ENCODE measurements at regions not wholly inside any gene's neighbourhood (a gene's known extent, or its start where the extent isn't known, plus 50 kb on each side); places are given as distances from the start of the nearest gene placed in this dataset.
A peak's percentile ranks its signal among the peaks of the same experiment; 100 is the strongest.

- H3K27me3 ChIP-seq (ENCODE audit: control insufficient read depth, insufficient read depth, low read length, poor library complexity, severe bottlenecking), result no peaks in the 10 kb centered on the region
- no peak overlapping the region for H3K27ac Mint-ChIP-seq
- no peaks in the 10 kb centered on the region for H3K27me3 Mint-ChIP-seq (ENCODE audit: insufficient read depth)
- no peaks in the 10 kb centered on the region for H3K4me1 Mint-ChIP-seq
- no peaks in the 10 kb centered on the region for H3K36me3 ChIP-seq (ENCODE audit: control insufficient read depth, insufficient read depth, low read length)
- no peaks in the 10 kb centered on the region for H3K4me1 ChIP-seq (ENCODE audit: control insufficient read depth, insufficient read depth, low read length)
- H3K36me3 Mint-ChIP-seq (ENCODE audit: low read depth), result no peaks in the 10 kb centered on the region
- no peak for DNase-seq
- H3K4me3 Mint-ChIP-seq, result no peak overlapping the region
- no peak overlapping the region for H3K4me3 ChIP-seq (ENCODE audit: low read length)
- no peaks in the 10 kb centered on the region for H3K9me3 Mint-ChIP-seq
- no peak for TF ChIP-seq CTCF (conservative IDR thresholded peaks at IDR 0.05)
- H3K27ac ChIP-seq (ENCODE audit: low read depth, low read length), result no peak overlapping the region
- WGBS, 2 experiments (ENCODE audit: insufficient coverage in 1 of 2, insufficient read length in 1 of 2), result 73 to 95% methylated on average over 4 of the region's 5 CpGs
- no peaks in the 10 kb centered on the region for H3K9me3 ChIP-seq (ENCODE audit: control insufficient read depth, low read length)
- H3K9ac ChIP-seq (ENCODE audit: extremely low read depth, low read length, poor library complexity, severe bottlenecking), result no peak overlapping the region
Measured at GRCh38 chr1:80363689-80364475, 1357.4 kb upstream of the ADGRL4 start.

- no peaks in the 10 kb centered on the region for H3K4me1 Mint-ChIP-seq
- no peak overlapping the region for H3K27ac ChIP-seq (ENCODE audit: low read depth, low read length)
Measured at GRCh38 chr1:80359666-80360065, 1353.1 kb upstream of the ADGRL4 start.

GRCh38 chr1:80349218-80349617 lies 1342.7 kb upstream of the ADGRL4 start:
- Mint-ChIP-seq H3K4me1 (no peaks in the 10 kb centered on the region), H3K27me3 (ENCODE audit: insufficient read depth) (no peaks in the 10 kb centered on the region), H3K9me3 (no peaks in the 10 kb centered on the region), H3K36me3 (ENCODE audit: low read depth) (no peaks in the 10 kb centered on the region), H3K27ac (no peak overlapping the region), H3K4me3 (no peak overlapping the region)
- Histone ChIP-seq H3K9me3 (ENCODE audit: control insufficient read depth, low read length) (no peaks in the 10 kb centered on the region), H3K27me3 (ENCODE audit: control insufficient read depth, insufficient read depth, low read length, poor library complexity, severe bottlenecking) (no peaks in the 10 kb centered on the region), H3K4me3 (ENCODE audit: low read length) (no peak overlapping the region), H3K4me1 (ENCODE audit: control insufficient read depth, insufficient read depth, low read length) (peaks cover 3% of the 10 kb centered on the region), H3K36me3 (ENCODE audit: control insufficient read depth, insufficient read depth, low read length) (no peaks in the 10 kb centered on the region), H3K9ac (ENCODE audit: extremely low read depth, low read length, poor library complexity, severe bottlenecking) (no peak overlapping the region), H3K27ac (ENCODE audit: low read depth, low read length) (no peak overlapping the region)
- no peak for TF ChIP-seq CTCF (conservative IDR thresholded peaks at IDR 0.05)
- DNase-seq, result peak; percentile 41
- 89 to 91% methylated on average over 6 to 9 of the region's 9 CpGs for WGBS, 2 experiments (ENCODE audit: insufficient coverage in 1 of 2, insufficient read length in 1 of 2)

More at GRCh38 chr1:80359666-80360065, 1353.1 kb upstream of the ADGRL4 start:
- Histone ChIP-seq H3K9me3 (ENCODE audit: control insufficient read depth, low read length) (no peaks in the 10 kb centered on the region), H3K36me3 (ENCODE audit: control insufficient read depth, insufficient read depth, low read length) (no peaks in the 10 kb centered on the region), H3K4me1 (ENCODE audit: control insufficient read depth, insufficient read depth, low read length) (no peaks in the 10 kb centered on the region), H3K4me3 (ENCODE audit: low read length) (no peak overlapping the region), H3K27me3 (ENCODE audit: control insufficient read depth, insufficient read depth, low read length, poor library complexity, severe bottlenecking) (no peaks in the 10 kb centered on the region), H3K9ac (ENCODE audit: extremely low read depth, low read length, poor library complexity, severe bottlenecking) (no peak overlapping the region)
- no peak overlapping the region for H3K27ac Mint-ChIP-seq
- no peaks in the 10 kb centered on the region for H3K9me3 Mint-ChIP-seq
- no peak overlapping the region for H3K4me3 Mint-ChIP-seq
- no peaks in the 10 kb centered on the region for H3K27me3 Mint-ChIP-seq (ENCODE audit: insufficient read depth)
- no peak for TF ChIP-seq CTCF (conservative IDR thresholded peaks at IDR 0.05)
- H3K36me3 Mint-ChIP-seq (ENCODE audit: low read depth), result no peaks in the 10 kb centered on the region
- DNase-seq, result no peak
- WGBS, 2 experiments (ENCODE audit: insufficient coverage in 1 of 2, insufficient read length in 1 of 2), result 100% methylated on average over 2 of the region's 2 CpGs; no CpG with 5 or more reads in 1 of the 2 experiments

Data from endodermal cell (in vitro differentiated cells).